Activated CD4-positive, alpha-beta T cell treated with anti-CD3 and anti-CD28 coated beads, Interleukin-2, amount 50 U/mL, for 48 hours (primary cell): ENCODE measurements at regions not wholly inside any gene's neighbourhood (a gene's known extent, or its start where the extent isn't known, plus 50 kb on each side); places are given as distances from the start of the nearest gene placed in this dataset.
"Not testable (repeated sequence)": the region's sequence is repeated elsewhere in the genome, so short reads cannot be mapped to it uniquely, and the experiment has no call there.

Experiments
- DNase-seq, 2 experiments: peaks; one replicate each; pipeline ENCODE4 v3.0.0-alpha.2; 2020

DNA sequence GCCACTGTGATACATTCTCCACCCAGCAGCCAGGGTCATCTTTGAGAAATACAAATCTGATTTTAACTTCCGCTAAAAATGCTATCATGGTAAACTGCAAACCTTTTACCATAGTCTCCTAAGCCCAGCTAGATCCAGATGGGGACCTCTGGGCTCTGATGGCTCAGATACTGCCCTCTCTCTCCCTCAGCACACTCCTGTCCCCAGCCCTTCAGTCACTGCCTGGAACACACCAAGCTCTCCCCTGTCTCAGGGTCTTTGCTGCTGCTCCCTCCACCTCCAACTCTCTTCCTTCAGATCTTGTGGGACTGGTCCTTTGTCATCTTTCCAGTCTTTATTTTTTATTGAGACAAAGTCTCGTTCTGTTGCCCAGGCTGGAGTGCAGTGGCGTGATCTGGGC is 65.1 kb downstream of the SPRY4 start:
- no peak for DNase-seq

DNA sequence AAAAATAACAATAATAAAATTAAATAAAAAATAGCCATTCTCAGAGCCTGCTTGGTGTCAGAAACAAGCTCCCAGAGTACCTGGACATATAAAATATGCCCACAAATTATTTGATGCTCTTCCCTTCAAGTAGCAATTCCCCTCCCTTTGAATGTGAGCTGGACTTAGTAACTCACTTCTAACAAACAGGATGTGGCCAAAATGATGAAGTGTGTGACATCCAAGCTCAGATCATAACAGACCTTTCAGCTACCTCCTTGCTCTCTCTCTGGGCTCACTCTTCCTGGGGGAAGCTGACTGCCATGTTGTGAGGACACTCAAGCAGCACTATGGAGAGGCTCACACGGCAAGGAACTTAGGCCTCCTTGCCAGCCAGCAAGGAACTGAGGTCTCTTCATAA is 69.0 kb downstream of the SPRY4 start:
- DNase-seq: no peak

- no peak for DNase-seq
Observed at GRCh38 chr5:142254431-142254830, 70.4 kb downstream of the SPRY4 start.

GRCh38 chr5:142253938-142254337 is 70.9 kb downstream of the SPRY4 start:
- DNase-seq: no peak

GRCh38 chr5:142250119-142250518 is 74.7 kb downstream of the SPRY4 start:
- no peak for DNase-seq

DNA sequence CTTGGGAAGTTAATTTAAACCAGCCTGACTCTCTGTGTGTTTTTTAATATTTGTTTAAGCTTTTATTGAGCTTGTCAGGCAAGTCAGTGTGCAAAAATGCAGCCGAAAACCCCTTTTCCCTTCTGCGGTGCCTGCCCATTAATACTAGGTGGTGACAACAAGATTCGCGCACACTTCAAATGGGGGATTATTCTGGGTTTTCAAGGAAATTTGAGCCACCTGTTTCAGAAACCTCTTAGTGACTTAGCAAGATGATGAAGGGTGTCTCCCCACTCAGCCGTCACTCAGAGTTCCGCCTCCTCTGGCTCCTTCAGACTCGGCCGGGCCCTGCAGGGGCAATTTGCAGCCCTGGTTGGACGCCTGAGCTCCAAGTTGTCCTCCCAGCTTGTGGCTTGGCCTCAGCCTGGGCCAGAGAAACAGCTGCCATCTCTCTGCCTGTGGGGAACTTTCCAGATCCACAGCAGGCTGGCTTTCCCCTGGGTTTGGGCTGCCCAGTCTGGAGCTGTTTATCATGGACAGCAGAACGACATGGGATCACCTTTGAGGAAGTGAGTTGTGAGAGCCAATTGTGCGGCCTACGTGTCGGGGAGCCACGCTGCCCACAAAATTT is 75.9 kb downstream of the SPRY4 start:
- no peak for DNase-seq

- DNase-seq: no peak
Observed at GRCh38 chr5:142246258-142246657, 78.6 kb downstream of the SPRY4 start.

DNA sequence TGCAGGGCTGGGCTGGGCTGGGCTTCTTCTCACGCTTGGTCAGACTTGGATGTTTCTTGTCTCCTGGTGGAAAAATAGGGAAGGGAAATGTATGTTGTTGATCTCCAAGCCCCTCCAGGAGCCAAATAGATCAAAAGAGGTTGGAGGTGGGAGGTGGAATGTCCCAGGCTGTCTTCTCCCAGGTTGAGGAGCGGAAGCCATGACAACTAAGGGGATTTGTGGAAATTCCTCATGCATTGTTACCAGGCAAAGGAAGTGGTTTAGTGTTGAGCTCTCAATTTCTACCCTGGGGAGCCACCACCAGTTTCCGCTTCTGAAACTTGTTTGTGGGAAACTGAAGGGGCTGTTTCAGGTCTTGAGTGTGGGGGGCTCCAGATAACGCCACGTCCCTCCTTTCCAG is 79.0 kb downstream of the SPRY4 start:
- no peak for DNase-seq

- DNase-seq: no peak
Observed at GRCh38 chr5:142244440-142244839, 80.4 kb downstream of the SPRY4 start.

DNA sequence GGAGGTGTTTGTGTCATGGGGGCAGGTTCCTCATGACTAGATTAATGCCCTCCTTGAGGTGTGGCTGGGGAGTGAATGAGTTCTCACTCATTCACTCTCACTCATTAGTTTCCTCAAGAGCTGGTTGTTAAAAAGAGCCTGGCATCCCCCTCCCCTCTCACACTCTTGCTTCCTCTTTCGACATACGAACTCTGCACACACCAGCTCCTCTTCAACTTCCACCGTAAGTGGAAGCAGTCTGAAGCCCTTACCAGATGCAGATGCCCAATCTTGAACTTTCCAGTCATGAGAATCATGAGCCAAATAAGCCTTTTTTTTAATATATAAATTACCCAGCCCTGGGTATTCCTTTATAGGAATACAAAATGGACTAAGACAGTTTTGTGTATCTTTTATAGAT is 82.5 kb downstream of the SPRY4 start:
- DNase-seq: no peak

DNA sequence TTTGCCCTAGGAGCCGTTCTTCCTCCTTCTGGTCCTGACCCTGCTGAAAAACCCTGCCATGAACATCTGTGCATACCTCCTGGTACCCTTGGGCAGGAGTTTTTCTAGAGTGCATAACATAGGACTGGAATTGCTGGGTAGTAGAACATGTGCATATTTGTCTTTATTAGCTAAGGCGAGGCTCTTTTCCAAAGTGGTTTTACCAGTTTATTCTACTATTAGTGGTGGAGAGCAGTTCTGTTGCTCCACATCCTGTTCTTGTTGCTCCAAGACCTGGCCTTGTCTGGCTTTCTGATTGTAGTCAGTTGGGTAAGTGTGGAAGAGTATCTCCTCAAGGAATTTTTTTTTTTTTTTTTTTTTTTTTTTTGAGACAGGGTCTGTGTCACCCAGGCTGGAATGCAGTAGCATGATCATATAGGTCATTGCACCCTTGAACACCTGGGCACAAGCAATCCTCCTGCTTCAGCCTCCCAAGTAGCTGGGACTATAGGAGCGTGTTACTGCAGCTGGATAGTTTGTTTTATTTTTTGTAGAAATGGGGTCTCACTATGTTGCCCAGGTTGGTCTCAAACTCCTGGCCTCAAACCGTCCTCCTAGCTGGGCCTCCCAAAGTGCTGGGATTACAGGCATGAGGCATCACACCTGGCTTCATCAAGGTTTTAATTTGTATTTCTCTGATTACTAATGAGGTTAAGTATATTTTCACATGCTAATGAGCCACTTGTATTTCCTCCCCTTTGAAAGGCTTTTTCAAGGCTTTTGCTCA is 85.2 kb downstream of the SPRY4 start:
- DNase-seq: no peak

DNA sequence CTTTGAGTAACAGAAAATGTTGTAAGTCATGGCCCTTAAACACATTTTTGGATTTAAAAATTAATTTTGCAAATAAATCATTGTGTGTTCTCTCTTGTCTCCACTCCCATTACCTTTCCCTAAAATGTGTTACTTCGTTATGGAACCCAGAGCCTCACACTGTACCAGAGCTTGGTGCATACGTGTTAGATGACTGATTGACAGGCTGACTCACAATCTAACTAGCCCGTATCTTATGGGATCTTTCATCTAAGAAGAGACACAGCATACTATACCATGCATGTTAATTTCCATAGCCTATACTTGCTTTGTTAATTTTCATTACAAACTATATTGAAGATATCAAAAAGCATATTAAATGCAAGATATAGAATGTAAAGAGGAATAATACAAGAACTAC is 87.1 kb downstream of the SPRY4 start:
- DNase-seq: no peak

DNA sequence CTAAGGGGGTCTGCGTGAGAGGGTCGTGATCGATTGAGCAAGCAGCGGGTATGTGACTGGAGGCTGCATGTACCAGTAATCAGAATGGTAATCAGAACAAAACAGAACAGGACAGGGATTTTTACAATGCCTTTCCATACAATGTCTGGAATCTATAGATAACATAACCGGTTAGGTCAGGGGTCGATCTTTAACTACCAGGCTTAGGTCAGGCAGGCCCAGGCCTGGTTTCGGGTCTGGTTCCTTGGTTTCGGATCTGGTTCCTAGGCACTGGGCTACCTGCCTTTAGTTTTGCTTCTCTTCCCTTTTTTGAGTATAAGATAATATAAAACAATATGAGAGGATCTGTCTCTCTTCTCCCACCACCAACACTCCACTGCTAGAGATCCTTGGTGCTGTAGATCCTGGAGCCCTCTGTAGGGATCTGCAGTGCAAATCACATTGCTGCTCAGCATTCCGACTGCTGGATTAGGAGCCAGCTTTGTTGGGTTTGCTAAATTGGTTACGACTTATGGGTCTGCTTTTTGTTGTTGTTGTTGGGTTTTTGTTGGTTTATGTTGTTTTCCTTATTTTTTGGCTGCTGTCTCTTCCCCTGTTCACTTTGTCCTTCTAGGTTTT is 88.0 kb downstream of the SPRY4 start:
- not testable (repeated sequence) for DNase-seq

- DNase-seq: no peak
Observed at GRCh38 chr5:142235870-142236672, 88.8 kb downstream of the SPRY4 start.

DNA sequence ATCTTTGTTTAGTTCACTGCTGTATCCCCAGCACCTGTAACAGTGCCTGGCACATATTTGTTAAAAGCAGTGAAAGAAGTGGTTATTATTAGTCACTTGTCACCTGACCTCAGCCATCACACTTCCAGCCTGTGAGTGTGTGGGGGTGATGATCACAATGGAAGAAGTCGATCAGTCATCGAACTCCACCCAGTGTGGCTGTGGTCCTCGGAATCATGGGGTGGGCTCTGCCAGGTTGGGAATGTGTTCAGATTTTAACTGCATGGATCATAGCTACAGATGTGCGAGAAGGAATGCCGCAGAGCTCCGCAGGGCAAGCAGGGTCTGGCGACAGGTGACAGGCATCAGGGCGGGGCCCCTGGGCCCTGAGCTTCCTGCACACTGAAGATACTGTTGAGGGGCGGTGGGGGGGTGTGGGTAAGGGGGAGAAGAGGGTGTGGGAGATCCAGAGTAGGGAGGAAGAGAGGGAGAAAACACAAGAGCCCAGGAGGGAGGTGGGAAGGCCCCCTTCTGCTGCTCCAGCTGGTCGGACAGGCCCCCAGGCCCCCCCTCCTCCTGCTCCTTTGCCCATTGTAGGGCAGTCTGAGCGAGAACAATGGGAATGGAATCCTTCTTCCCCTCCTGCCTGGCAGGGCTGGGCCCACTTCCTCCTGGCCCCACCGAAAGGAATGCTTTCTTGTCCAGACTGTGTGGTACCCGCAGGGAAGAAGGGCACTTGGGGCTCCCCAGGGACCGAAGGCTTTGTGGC is 89.6 kb downstream of the SPRY4 start:
- peak; percentile 9 to 23 for DNase-seq

DNA sequence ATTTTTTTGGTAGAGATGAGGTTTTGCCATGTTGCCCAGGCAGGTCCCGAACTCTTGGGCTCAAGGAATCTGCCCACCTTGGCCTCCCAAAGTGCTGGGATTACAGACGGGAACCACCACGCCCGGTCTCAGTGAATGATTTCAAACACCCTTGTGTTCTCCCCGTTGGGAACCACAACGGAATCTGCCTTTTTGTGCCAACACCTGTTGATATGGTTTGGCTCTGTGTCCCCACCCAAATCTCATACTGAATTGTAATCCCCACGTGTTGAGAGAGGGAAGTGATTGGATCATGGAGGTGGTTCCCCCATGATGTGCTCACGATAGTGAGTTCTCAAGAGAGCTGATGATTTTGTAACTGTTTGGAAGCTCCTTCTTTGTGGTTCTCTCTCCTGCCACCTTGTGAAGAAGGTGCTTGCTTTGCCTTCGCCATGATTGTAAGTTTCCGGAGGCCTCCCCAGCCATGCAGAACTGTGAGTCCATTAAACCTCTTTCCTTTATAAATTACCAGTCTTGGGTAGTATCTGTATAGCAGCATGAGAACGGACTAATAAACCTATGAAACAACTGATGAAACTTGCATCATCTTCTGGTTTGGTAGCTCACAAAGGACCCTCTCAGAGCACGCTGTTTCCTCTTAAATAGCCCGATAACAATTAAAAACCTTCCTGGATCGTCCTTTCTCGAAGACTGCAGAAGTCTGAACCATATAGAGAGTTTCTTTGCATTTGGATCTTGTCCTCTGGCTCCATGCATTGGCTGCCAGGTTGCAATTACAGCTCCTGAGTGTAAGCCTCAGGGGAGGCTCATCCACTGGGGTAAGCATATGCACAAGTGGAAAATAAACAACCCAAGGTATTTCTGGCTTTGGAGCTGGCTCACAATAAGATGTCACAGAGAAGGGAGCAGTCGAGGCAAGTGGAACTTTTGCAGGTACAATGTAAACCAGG is 91.5 kb downstream of the SPRY4 start:
- no peak for DNase-seq

- not testable (repeated sequence) for DNase-seq
Observed at GRCh38 chr5:142230949-142231348, 93.9 kb downstream of the SPRY4 start.

DNA sequence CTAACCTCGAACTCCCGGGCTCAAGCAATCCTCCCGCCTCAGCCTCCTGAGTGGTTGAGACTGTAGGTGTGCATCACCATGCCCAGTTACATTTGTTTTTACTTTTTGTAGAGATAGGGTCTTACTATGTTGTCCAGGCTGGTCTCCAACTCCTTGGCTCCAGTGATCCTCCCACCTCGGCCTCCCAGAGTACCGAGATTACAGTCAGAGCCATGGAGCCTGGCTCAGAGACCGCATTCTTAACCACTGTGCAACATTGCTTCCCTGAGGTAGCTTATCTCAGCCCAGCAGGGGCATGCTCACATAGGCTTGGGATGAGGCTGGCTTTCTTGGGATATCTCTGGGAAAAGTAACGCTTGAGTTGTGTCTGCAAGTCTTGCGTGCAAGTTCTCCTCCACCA is 99.7 kb downstream of the SPRY4 start:
- DNase-seq: no peak

GRCh38 chr5:142222866-142223558 is 101.8 kb downstream of the SPRY4 start:
- DNase-seq: peak in 1 of 2 experiments; percentile 6

GRCh38 chr5:142222225-142222865 is 102.5 kb downstream of the SPRY4 start:
- no peak for DNase-seq
